Large intestine (tissue), 3 donors: ENCODE measurements at regions not wholly inside any gene's neighbourhood (a gene's known extent, or its start where the extent isn't known, plus 50 kb on each side); places are given as distances from the start of the nearest gene placed in this dataset.

Experiments used
- DNase-seq, 2 donors: peaks; one replicate each; pipeline versions ENCODE4 v3.0.0 to v3.0.0-alpha.2; 2013
- H3K27ac ChIP-seq: one replicate; pipeline ENCODE4 v1.5.1; 2013; ENCODE audit warnings: low read length
- H3K27me3 ChIP-seq: 2 replicates; pipeline ENCODE4 v1.6.1; 2013; ENCODE audit warnings: low read length; ENCODE audit not compliant: control insufficient read depth, insufficient read depth
- H3K36me3 ChIP-seq: 2 replicates; pipeline ENCODE4 v1.6.1; 2013; ENCODE audit warnings: low read length; ENCODE audit not compliant: control insufficient read depth, insufficient read depth
- H3K4me1 ChIP-seq: one replicate; pipeline ENCODE4 v1.6.1; 2013; ENCODE audit warnings: low read length; ENCODE audit not compliant: control insufficient read depth, insufficient read depth
- H3K4me3 ChIP-seq: one replicate; pipeline ENCODE4 v1.5.1; 2013; ENCODE audit warnings: low read length
- H3K9me3 ChIP-seq: one replicate; pipeline ENCODE4 v1.6.1; 2013; ENCODE audit warnings: mild to moderate bottlenecking, low read depth, low read length, moderate library complexity; ENCODE audit not compliant: control insufficient read depth
- WGBS: methylation state at CpG from one replicate; pipeline ENCODE4 v1.1.5; 2013; ENCODE audit warnings: low lambda C conversion rate; ENCODE audit not compliant: insufficient coverage; 5-methylcytosine and 5-hydroxymethylcytosine counted together

DNA sequence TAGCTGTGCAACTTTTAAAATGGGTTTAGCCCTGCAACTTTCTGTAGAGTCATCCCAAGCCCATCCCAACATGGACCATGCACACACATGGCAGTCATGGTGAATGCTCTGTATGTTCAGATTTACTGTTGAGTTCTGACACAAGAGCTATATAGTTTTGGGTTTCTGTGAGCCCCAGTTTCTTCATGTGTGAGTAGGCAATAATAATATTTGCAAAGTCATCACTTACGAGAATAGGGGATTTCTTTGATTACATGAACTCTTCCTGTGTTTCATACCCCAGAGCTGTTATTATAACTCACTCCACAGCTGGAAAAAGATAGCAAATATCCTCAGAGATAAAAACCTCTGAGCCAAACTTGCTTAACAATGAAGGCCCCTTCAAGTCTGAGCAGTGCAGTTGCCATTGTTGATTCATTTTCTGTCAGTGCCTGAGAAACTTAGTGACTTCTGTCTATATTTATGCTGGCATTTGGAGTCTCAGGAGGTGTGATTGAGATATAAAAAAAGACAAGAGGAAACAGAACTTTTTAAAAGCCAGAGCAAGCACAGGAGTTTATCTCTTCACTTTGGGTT lies 767.9 kb upstream of the API5 start:
- no peak for DNase-seq
- no peaks in the 10 kb centered on the region for H3K9me3 ChIP-seq
- H3K4me1 ChIP-seq, result no peaks in the 10 kb centered on the region
- H3K27me3 ChIP-seq, result no peaks in the 10 kb centered on the region
- H3K27ac ChIP-seq, result no peak overlapping the region
- no peak overlapping the region for H3K4me3 ChIP-seq
- no peaks in the 10 kb centered on the region for H3K36me3 ChIP-seq
- 60% methylated on average over 1 of the region's 1 CpG for WGBS

- WGBS, result no CpG with 5 or more reads among the region's 5 CpGs
- Histone ChIP-seq H3K27me3 (no peaks in the 10 kb centered on the region), H3K36me3 (no peaks in the 10 kb centered on the region), H3K4me3 (no peak overlapping the region), H3K9me3 (no peaks in the 10 kb centered on the region), H3K27ac (no peak overlapping the region), H3K4me1 (no peaks in the 10 kb centered on the region)
- no peak for DNase-seq
Observed at GRCh38 chr11:42544726-42545125, 767.1 kb upstream of the API5 start.

DNA sequence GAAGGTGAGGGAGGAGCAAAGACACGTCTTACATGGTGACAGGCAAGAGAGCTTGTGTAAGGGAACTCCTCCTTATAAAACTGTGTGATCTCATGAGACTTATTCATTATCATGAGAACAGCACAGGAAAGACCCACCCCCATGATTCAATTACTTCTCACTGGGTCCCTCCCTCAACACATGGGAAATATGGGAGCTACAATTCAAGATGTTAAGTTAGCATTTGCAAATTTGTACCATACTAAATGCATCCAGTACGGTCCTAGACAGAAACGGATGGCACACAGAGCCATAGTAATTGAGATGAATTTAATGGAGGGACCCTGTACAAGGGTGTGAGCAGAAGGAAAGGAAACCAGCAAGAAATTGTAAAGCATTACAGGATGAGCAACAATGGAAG lies 765.8 kb upstream of the API5 start:
- Histone ChIP-seq H3K36me3 (no peaks in the 10 kb centered on the region), H3K27ac (no peak overlapping the region), H3K9me3 (no peaks in the 10 kb centered on the region), H3K27me3 (no peaks in the 10 kb centered on the region), H3K4me3 (no peak overlapping the region), H3K4me1 (no peaks in the 10 kb centered on the region)
- DNase-seq, result no peak
- WGBS, result 71% methylated on average over 1 of the region's 3 CpGs

GRCh38 chr11:42552786-42553185 lies 759.0 kb upstream of the API5 start:
- Histone ChIP-seq H3K4me3 (no peak overlapping the region), H3K27ac (no peak overlapping the region), H3K4me1 (no peaks in the 10 kb centered on the region), H3K27me3 (no peaks in the 10 kb centered on the region), H3K9me3 (no peaks in the 10 kb centered on the region), H3K36me3 (no peaks in the 10 kb centered on the region)
- no peak for DNase-seq
- 92% methylated on average over 2 of the region's 3 CpGs for WGBS

- Histone ChIP-seq H3K36me3 (no peaks in the 10 kb centered on the region), H3K4me3 (no peak overlapping the region), H3K27ac (no peak overlapping the region), H3K4me1 (no peaks in the 10 kb centered on the region), H3K9me3 (no peaks in the 10 kb centered on the region), H3K27me3 (no peaks in the 10 kb centered on the region)
- peak in 1 of 2 donors; percentile 45 for DNase-seq
- WGBS, result no CpG with 5 or more reads among the region's 2 CpGs
Observed at GRCh38 chr11:42555190-42555589, 756.6 kb upstream of the API5 start.

DNA sequence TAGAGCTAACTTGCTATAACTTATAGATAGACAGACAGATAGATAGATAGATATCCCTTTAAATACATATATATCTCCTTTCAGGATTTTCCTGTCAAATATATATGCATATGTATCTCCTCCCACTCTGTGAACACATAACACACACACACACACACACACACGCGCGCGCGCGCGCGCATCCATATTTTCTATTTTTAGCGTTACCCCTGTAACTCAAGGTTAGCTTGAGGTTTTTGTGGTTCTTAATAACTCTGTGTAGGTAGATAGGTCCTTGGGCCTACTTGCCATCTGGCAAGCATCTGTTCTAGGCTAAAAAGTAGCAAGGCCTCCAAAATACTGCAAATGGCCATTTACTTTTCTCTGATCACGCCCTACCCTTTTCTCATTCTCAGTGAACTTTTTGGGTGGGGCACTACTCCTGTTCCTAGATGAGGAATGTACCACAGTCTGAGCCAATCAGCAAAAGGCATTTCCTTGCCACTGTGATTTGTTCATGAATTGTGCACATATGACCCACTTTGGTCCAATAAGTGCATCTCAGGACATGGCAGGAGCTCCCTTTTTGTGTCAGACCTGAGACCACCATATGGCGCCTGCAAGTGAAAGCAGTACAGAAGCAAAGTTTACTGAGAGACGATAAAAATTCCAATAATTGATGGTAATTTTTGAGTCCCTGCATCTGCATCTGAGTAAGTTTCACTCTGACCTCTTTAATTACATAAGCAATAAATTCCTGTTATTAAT lies 740.5 kb upstream of the API5 start:
- no peaks in the 10 kb centered on the region for H3K27me3 ChIP-seq
- H3K4me3 ChIP-seq, result no peak overlapping the region
- H3K9me3 ChIP-seq, result peaks cover 3% of the 10 kb centered on the region
- no peaks in the 10 kb centered on the region for H3K36me3 ChIP-seq
- 64% methylated on average over 10 of the region's 12 CpGs for WGBS
- no peak overlapping the region for H3K27ac ChIP-seq
- no peak for DNase-seq
- no peaks in the 10 kb centered on the region for H3K4me1 ChIP-seq

DNA sequence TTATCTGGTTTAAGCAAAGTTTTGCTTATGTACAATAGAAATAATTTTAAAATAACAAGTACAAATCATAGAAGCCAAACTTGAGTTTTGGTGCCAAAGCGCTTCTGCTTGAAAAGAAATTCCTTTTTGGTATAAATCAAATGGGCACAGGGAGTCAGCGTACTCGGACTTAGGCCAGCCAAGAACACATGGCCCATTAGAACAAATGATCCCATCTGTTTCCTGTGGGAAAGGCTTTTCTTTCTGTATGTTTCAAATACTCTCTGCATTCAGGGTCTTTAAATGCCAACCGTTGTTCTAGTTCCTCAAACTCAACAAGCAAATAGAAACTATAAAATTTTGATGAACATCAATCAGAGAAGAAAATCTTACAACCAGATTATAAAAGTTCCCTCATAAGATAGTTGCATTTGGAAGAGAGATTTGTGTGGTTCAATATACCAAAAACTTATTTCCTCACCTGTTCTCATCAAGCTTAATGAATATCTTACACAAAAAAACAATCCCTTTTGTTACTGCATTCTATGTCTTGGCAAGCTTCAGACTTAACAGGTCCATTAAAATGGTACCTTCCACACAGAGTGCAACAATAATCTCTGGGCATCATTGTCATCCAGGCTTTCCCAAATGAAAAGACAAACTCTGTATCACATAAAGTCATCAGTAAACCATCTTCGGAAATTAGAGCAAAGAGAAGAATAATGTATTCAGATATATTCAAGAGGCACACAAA lies 739.8 kb upstream of the API5 start:
- no peaks in the 10 kb centered on the region for H3K27me3 ChIP-seq
- H3K9me3 ChIP-seq, result peaks cover 3% of the 10 kb centered on the region
- H3K4me3 ChIP-seq, result no peak overlapping the region
- no peak for DNase-seq
- no peaks in the 10 kb centered on the region for H3K4me1 ChIP-seq
- WGBS, result 90% methylated on average over 3 of the region's 5 CpGs
- no peak overlapping the region for H3K27ac ChIP-seq
- no peaks in the 10 kb centered on the region for H3K36me3 ChIP-seq

DNA sequence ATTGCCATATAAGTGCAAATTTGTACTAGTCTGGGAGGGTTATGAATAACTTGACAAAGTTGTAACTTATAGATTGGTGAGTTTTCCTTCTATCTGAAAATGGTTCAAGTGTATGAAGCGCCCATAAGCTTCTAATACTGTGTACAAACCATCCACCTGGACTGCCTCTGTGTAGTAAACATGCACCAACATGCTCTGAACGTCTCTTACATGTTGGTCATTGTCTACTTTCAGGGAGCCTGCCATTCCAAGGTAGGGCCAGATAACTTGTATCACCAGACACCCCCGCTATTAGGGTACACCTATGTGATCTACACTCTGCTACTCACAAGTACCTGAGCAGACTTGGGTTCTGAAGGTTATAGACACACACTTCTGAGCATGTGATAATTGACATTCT lies 735.5 kb upstream of the API5 start:
- Histone ChIP-seq H3K36me3 (no peaks in the 10 kb centered on the region), H3K4me1 (no peaks in the 10 kb centered on the region), H3K9me3 (no peaks in the 10 kb centered on the region), H3K27ac (no peak overlapping the region), H3K4me3 (no peak overlapping the region), H3K27me3 (no peaks in the 10 kb centered on the region)
- no peak for DNase-seq
- no CpG with 5 or more reads among the region's 3 CpGs for WGBS

DNA sequence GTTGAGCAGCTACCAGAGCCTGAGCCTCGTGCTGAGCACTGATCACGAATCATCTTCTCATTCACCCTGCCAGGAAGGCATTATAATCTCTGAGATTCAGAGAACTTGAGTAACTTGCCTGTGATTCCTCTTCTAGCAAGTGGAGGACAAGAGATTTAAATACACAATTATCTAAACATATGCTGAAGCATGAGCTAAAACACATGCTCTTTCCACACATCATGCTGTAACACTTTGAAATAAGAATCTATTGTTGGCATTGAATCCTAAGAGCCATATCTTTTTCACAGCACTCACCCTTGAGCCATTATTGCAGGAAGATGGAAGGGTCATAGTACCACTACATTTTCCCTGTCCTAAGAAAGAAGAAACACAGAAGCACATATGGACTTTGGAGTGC lies 722.5 kb upstream of the API5 start:
- no peak overlapping the region for H3K4me3 ChIP-seq
- no peaks in the 10 kb centered on the region for H3K27me3 ChIP-seq
- no CpG with 5 or more reads among the region's 2 CpGs for WGBS
- no peaks in the 10 kb centered on the region for H3K4me1 ChIP-seq
- no peak for DNase-seq
- no peaks in the 10 kb centered on the region for H3K9me3 ChIP-seq
- H3K36me3 ChIP-seq, result no peaks in the 10 kb centered on the region
- no peak overlapping the region for H3K27ac ChIP-seq

DNA sequence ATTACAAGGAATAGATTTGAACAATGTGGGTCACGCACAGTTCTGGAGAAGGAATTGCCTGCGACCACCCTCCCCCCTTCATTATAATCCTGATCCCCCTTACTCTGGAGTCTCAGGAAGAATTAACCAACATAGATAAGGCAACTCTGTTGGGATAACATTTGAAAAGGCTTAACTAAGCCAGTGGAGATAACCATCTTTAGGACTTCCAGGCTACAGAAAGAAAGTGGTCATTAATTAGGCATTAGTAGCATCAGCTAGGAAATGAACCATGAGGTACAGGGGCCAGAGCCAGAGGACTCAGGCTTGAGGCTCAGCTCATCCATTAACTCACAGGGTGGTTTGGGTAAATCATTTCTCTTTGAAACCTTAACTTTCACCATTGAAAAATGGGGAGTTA lies 720.0 kb upstream of the API5 start:
- no peak for DNase-seq
- WGBS, result no CpG with 5 or more reads among the region's 2 CpGs
- H3K4me1 ChIP-seq, result no peaks in the 10 kb centered on the region

More for the DNA sequence above, 720.0 kb upstream of the API5 start:
- Histone ChIP-seq H3K36me3 (no peaks in the 10 kb centered on the region), H3K27me3 (no peaks in the 10 kb centered on the region), H3K9me3 (no peaks in the 10 kb centered on the region), H3K4me3 (no peak overlapping the region), H3K27ac (no peak overlapping the region)
